ENCODE measurements at regions not wholly inside any gene's neighbourhood (a gene's known extent, or its start where the extent isn't known, plus 50 kb on each side); places are given as distances from the start of the nearest gene placed in this dataset.

DNA sequence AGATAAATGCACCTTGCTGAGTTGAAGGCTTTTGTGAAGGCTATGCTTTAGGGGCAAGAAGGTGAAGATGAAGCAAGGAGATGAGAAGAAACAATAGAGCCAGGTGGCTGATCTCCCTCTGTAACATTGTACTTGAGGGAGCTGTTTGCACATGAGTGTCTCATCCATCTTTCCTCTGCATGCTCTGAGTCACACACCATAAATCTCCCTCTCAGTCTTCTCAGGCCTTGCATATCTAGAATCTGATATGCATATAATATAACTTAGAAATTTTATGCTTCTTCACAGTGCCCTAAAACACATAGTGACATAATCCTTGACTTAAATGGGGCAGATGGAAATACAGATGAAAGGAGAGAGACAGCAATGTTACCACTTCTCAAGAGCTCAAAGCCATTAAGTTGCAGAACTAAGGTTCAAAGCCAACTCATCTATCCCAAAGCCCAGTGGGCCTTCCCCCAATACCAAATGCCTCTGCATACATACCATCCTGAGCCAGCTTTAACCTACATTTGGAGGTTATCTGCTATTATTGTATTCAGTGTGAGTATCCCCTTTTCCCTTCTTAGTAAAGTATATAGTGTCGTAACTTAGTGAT, 62.4 kb upstream of the STXBP5 start:
- Histone ChIP-seq H3F3A (ENCODE audit: low read length, unreplicated experiment) (peaks cover 5% of the 10 kb centered on the region), H3K4me3 (ENCODE audit: low read length) (no peak overlapping the region), H3K9ac (ENCODE audit: low read length) (no peak overlapping the region; the same call in 1 of the 2 replicates), H3K4me2 (ENCODE audit: low read length) (peak overlapping the region; percentile 39), H3K27me3 (ENCODE audit: low read length) (no peaks in the 10 kb centered on the region), H3K79me2 (ENCODE audit: low read length) (no peaks in the 10 kb centered on the region), H3K9me3 (ENCODE audit: low read length) (no peaks in the 10 kb centered on the region), H3K27ac (ENCODE audit: low read length) (peak overlapping the region; percentile 74), H3K36me3 (ENCODE audit: low read depth, low read length) (no peaks in the 10 kb centered on the region), H4K20me1 (ENCODE audit: low read length) (no peaks in the 10 kb centered on the region), H3K4me1 (ENCODE audit: insufficient read depth, low read length) (peaks cover 19% of the 10 kb centered on the region), H2AFZ (ENCODE audit: low read length) (no peak overlapping the region), H3K9me2 (replicated peaks; ENCODE audit: low read length) (no peaks in the 10 kb centered on the region)
- ATAC-seq (peak; percentile 100), DNase-seq (peak; percentile 81)
- intact Hi-C loops (cut with micrococcal nuclease), result no loop called here
- no TSS peak for BruUV-seq (replicated peaks)
- ChIA-PET POLR2A (ENCODE audit: unreplicated experiment) (no interaction called here), CTCF (interaction anchor here (0.5 kb wide), 1 partner anchor 462 kb away, joined by 6 read pairs; no protein-coding TSS in a partner anchor)
- TF ChIP-seq EZH2 (IDR thresholded peaks at IDR 0.05; ENCODE audit: low read length, unreplicated experiment) (no peak), EZH2phosphoT487 (IDR thresholded peaks at IDR 0.05; ENCODE audit: borderline replicate concordance, low read length) (no peak), CTCF (conservative IDR thresholded peaks at IDR 0.05; ENCODE audit: low read depth, low read length) (no peak)

GRCh38 chr6:147142684-147143245, 61.5 kb upstream of the STXBP5 start:
- H3K9ac ChIP-seq (ENCODE audit: low read length), result no peak overlapping the region
- CTCF ChIA-PET, result no interaction called here
- peak overlapping the region; percentile 74; the same call in 1 of the 2 replicates for H3K27ac ChIP-seq (ENCODE audit: low read length)
- H2AFZ ChIP-seq (ENCODE audit: low read length), result no peak overlapping the region
- no peaks in the 10 kb centered on the region for H3K79me2 ChIP-seq (ENCODE audit: low read length)
- peaks cover 5% of the 10 kb centered on the region for H3F3A ChIP-seq (ENCODE audit: low read length, unreplicated experiment)
- no peaks in the 10 kb centered on the region for H3K9me2 ChIP-seq (replicated peaks; ENCODE audit: low read length)
- BruUV-seq (replicated peaks), result no TSS peak
- H3K36me3 ChIP-seq (ENCODE audit: low read depth, low read length), result no peaks in the 10 kb centered on the region
- intact Hi-C loops (cut with micrococcal nuclease), result no loop called here
- no peaks in the 10 kb centered on the region for H3K9me3 ChIP-seq (ENCODE audit: low read length)
- H4K20me1 ChIP-seq (ENCODE audit: low read length), result no peaks in the 10 kb centered on the region
- DNase-seq (no peak), ATAC-seq (no peak)
- peaks cover 19% of the 10 kb centered on the region for H3K4me1 ChIP-seq (ENCODE audit: insufficient read depth, low read length)
- H3K4me2 ChIP-seq (ENCODE audit: low read length), result no peak overlapping the region
- H3K27me3 ChIP-seq (ENCODE audit: low read length), result no peaks in the 10 kb centered on the region
- no peak for TF ChIP-seq EZH2phosphoT487 (IDR thresholded peaks at IDR 0.05; ENCODE audit: borderline replicate concordance, low read length)
- POLR2A ChIA-PET (ENCODE audit: unreplicated experiment), result no interaction called here
- no peak overlapping the region for H3K4me3 ChIP-seq (ENCODE audit: low read length)

GRCh38 chr6:147149092-147149491, 55.1 kb upstream of the STXBP5 start:
- no peaks in the 10 kb centered on the region for H3F3A ChIP-seq (ENCODE audit: low read length, unreplicated experiment)
- TF ChIP-seq EZH2 (IDR thresholded peaks at IDR 0.05; ENCODE audit: low read length, unreplicated experiment), result no peak
- no peak for TF ChIP-seq EZH2phosphoT487 (IDR thresholded peaks at IDR 0.05; ENCODE audit: borderline replicate concordance, low read length)
- no peak for TF ChIP-seq CTCF (conservative IDR thresholded peaks at IDR 0.05; ENCODE audit: low read depth, low read length)
- DNase-seq (no peak), ATAC-seq (no peak)
- intact Hi-C loops (cut with micrococcal nuclease), result no loop called here
- peaks cover 13% of the 10 kb centered on the region for H3K4me1 ChIP-seq (ENCODE audit: insufficient read depth, low read length)
- H3K9me2 ChIP-seq (replicated peaks; ENCODE audit: low read length), result no peaks in the 10 kb centered on the region
- no peak overlapping the region for H3K9ac ChIP-seq (ENCODE audit: low read length)
- POLR2A ChIA-PET (ENCODE audit: unreplicated experiment), result no interaction called here
- H3K4me3 ChIP-seq (ENCODE audit: low read length), result no peak overlapping the region
- H3K36me3 ChIP-seq (ENCODE audit: low read depth, low read length), result no peaks in the 10 kb centered on the region
- H3K4me2 ChIP-seq (ENCODE audit: low read length), result no peak overlapping the region
- BruUV-seq (replicated peaks), result no TSS peak
- H2AFZ ChIP-seq (ENCODE audit: low read length), result no peak overlapping the region
- H3K79me2 ChIP-seq (ENCODE audit: low read length), result no peaks in the 10 kb centered on the region
- H4K20me1 ChIP-seq (ENCODE audit: low read length), result no peaks in the 10 kb centered on the region
- H3K27me3 ChIP-seq (ENCODE audit: low read length), result no peaks in the 10 kb centered on the region
- H3K9me3 ChIP-seq (ENCODE audit: low read length), result no peaks in the 10 kb centered on the region
- CTCF ChIA-PET, result interaction anchor here (0.6 to 1.0 kb wide), 3 partner anchors 62 to 234 kb away, joined by 3 to 4 read pairs (median 3); no protein-coding TSS in a partner anchor
- no peak overlapping the region for H3K27ac ChIP-seq (ENCODE audit: low read length)

All from PC-3 (cell line).